DOHH2 (cell line): ENCODE measurements at regions not wholly inside any gene's neighbourhood (a gene's known extent, or its start where the extent isn't known, plus 50 kb on each side); places are given as distances from the start of the nearest gene placed in this dataset.

ENCODE experiments used
- CTCF ChIP-seq: fragments of 200-600 bp; sonication (generic); IDR thresholded peaks from one replicate; pipeline ENCODE4 v1.5.1; 2014; ENCODE audit warnings: antibody characterized with exemption, mild to moderate bottlenecking, low read depth, low read length; ENCODE audit not compliant: poor library complexity, severe bottlenecking
- EZH2phosphoT487 ChIP-seq: fragments of 200-600 bp; sonication (generic); IDR thresholded peaks from 2 replicates; pipeline ENCODE4 v1.6.1; 2017; ENCODE audit warnings: borderline replicate concordance, mild to moderate bottlenecking, antibody characterized with exemption, low read length, moderate library complexity, mixed read lengths

- TF ChIP-seq CTCF (no peak), EZH2phosphoT487 (no peak)
Measured at GRCh38 chr2:239809391-239809790, 215.8 kb downstream of the NDUFA10 start.
